H9 (cell line): ENCODE measurements at regions not wholly inside any gene's neighbourhood (a gene's known extent, or its start where the extent isn't known, plus 50 kb on each side); places are given as distances from the start of the nearest gene placed in this dataset.

Experiments used
- DNase-seq: peaks from one replicate; pipeline ENCODE4 v3.0.0-alpha.2; 2017
- H2AFZ ChIP-seq: one replicate; pipeline ENCODE4 v1.6.1; 2013; ENCODE audit warnings: mild to moderate bottlenecking, low read length, control low read depth, moderate library complexity
- H2AK5ac ChIP-seq: 2 replicates; pipeline ENCODE4 v1.6.1; 2013; ENCODE audit warnings: low read length, control low read depth, mixed read lengths; ENCODE audit not compliant: insufficient read length
- H2BK120ac ChIP-seq: one replicate; pipeline ENCODE4 v1.6.1; 2013; ENCODE audit warnings: low read depth, mild to moderate bottlenecking, low read length, control low read depth, inconsistent platforms; ENCODE audit not compliant: poor library complexity, severe bottlenecking
- H2BK12ac ChIP-seq: 2 replicates; pipeline ENCODE4 v1.6.1; 2013; ENCODE audit warnings: low read length, control low read depth, mixed read lengths, low read depth; ENCODE audit not compliant: insufficient read length
- H2BK15ac ChIP-seq: 2 replicates; pipeline ENCODE4 v1.6.1; 2013; ENCODE audit warnings: low read depth, low read length, control low read depth
- H2BK20ac ChIP-seq: one replicate; pipeline ENCODE4 v1.6.1; 2013; ENCODE audit warnings: low read depth, mild to moderate bottlenecking, low read length, control low read depth, inconsistent platforms; ENCODE audit not compliant: poor library complexity, severe bottlenecking
- H2BK5ac ChIP-seq: 2 replicates; pipeline ENCODE4 v1.6.1; 2013; ENCODE audit warnings: low read length, control low read depth, mixed read lengths; ENCODE audit not compliant: insufficient read length
- H3K14ac ChIP-seq: 2 replicates; pipeline ENCODE4 v1.6.1; 2013; ENCODE audit warnings: low read length, control low read depth; ENCODE audit not compliant: insufficient read depth
- H3K18ac ChIP-seq: 2 replicates; pipeline ENCODE4 v1.6.1; 2013; ENCODE audit warnings: low read depth, mild to moderate bottlenecking, mixed read lengths, low read length, control low read depth; ENCODE audit not compliant: insufficient read length
- H3K23ac ChIP-seq: 2 replicates; pipeline ENCODE4 v1.6.1; 2013; ENCODE audit warnings: low read length, control low read depth, mixed read lengths, low read depth; ENCODE audit not compliant: insufficient read length
- H3K23me2 ChIP-seq: 2 replicates; pipeline ENCODE4 v1.6.1; 2013; ENCODE audit warnings: low read depth, mild to moderate bottlenecking, mixed read lengths, low read length, control low read depth; ENCODE audit not compliant: insufficient read length, poor library complexity, severe bottlenecking
- H3K27ac ChIP-seq: 2 replicates; pipeline ENCODE4 v1.5.1; 2013; ENCODE audit warnings: low read length, control low read depth, mixed read lengths, low read depth; ENCODE audit not compliant: insufficient read length
- H3K27me3 ChIP-seq: 2 replicates; pipeline ENCODE4 v1.6.1; 2013; ENCODE audit warnings: low read length, control low read depth, inconsistent platforms; ENCODE audit not compliant: insufficient read depth
- H3K4ac ChIP-seq: 2 replicates; pipeline ENCODE4 v1.6.1; 2013; ENCODE audit warnings: low read depth, mild to moderate bottlenecking, control low read depth, inconsistent platforms, low read length, moderate library complexity
- H3K4me1 ChIP-seq: 2 replicates; pipeline ENCODE4 v1.6.1; 2013; ENCODE audit warnings: low read length, control low read depth, inconsistent platforms; ENCODE audit not compliant: insufficient read depth
- H3K4me2 ChIP-seq: 2 replicates; pipeline ENCODE4 v1.6.1; 2013; ENCODE audit warnings: low read length, control low read depth, mixed read lengths; ENCODE audit not compliant: insufficient read length, insufficient read depth
- H3K56ac ChIP-seq: 2 replicates; pipeline ENCODE4 v1.6.1; 2013; ENCODE audit warnings: low read depth, mild to moderate bottlenecking, mixed read lengths, low read length, control low read depth; ENCODE audit not compliant: insufficient read length
- H3K79me1 ChIP-seq: 2 replicates; pipeline ENCODE4 v1.6.1; 2013; ENCODE audit warnings: low read depth, mild to moderate bottlenecking, moderate library complexity, low read length, control low read depth, inconsistent platforms; ENCODE audit not compliant: insufficient read depth, poor library complexity, severe bottlenecking
- H3K79me2 ChIP-seq: 2 replicates; pipeline ENCODE4 v1.6.1; 2013; ENCODE audit warnings: low read length, control low read depth, inconsistent platforms; ENCODE audit not compliant: insufficient read depth
- H3K9ac ChIP-seq: 2 replicates; pipeline ENCODE4 v1.6.1; 2013; ENCODE audit warnings: low read length, control low read depth, mixed read lengths; ENCODE audit not compliant: insufficient read length; ENCODE audit errors: extremely low read depth
- H3K9me3 ChIP-seq: one replicate; pipeline ENCODE4 v1.6.1; 2013; ENCODE audit warnings: low read depth, low read length, inconsistent platforms; ENCODE audit not compliant: control insufficient read depth
- H3T11ph ChIP-seq: one replicate; pipeline ENCODE4 v1.6.1; 2013; ENCODE audit warnings: mild to moderate bottlenecking, low read length, control low read depth, inconsistent platforms
- H4K20me1 ChIP-seq: one replicate; pipeline ENCODE4 v1.6.1; 2013; ENCODE audit not compliant: control insufficient read depth, insufficient read length, insufficient read depth
- H4K5ac ChIP-seq: 2 replicates; pipeline ENCODE4 v1.6.1; 2013; ENCODE audit warnings: low read depth, mild to moderate bottlenecking, mixed read lengths, low read length, control low read depth; ENCODE audit not compliant: insufficient read length
- H4K8ac ChIP-seq: replicated peaks from 2 replicates; pipeline ENCODE4 v1.6.1; 2013; ENCODE audit warnings: low read length, control low read depth, mixed read lengths, low read depth; ENCODE audit not compliant: insufficient read length
- H4K91ac ChIP-seq: 2 replicates; pipeline ENCODE4 v1.6.1; 2013; ENCODE audit warnings: low read depth, mild to moderate bottlenecking, moderate library complexity, mixed read lengths, low read length, control low read depth; ENCODE audit not compliant: insufficient read length
- H3K27ac Mint-ChIP-seq, 3 experiments: 2 replicates in 2 of 3; 3 replicates in 1 of 3; pipeline ENCODE4 v1.8.0; 2020 to 2021; ENCODE audit warnings: mixed read lengths in 3 of 3, mild to moderate bottlenecking in 1 of 3, moderate library complexity in 1 of 3
- H3K27me3 Mint-ChIP-seq: 2 replicates; pipeline ENCODE4 v1.8.0; 2021; ENCODE audit warnings: low read depth, mild to moderate bottlenecking, moderate library complexity, mixed read lengths
- H3K36me3 Mint-ChIP-seq, 3 experiments: 2 replicates in 2 of 3; 3 replicates in 1 of 3; pipeline ENCODE4 v1.8.0; 2020 to 2021; ENCODE audit warnings: low read depth in 3 of 3, mixed read lengths in 3 of 3; ENCODE audit not compliant: insufficient read depth in 1 of 3
- H3K4me1 Mint-ChIP-seq, 2 experiments: 2 replicates each; pipeline ENCODE4 v1.8.0; 2020; ENCODE audit warnings: mixed read lengths in 2 of 2
- H3K4me3 Mint-ChIP-seq, 2 experiments: 2 replicates in 1 of 2; 3 replicates in 1 of 2; pipeline ENCODE4 v1.8.0; 2020 to 2021; ENCODE audit warnings: mild to moderate bottlenecking in 2 of 2, mixed read lengths in 2 of 2, moderate library complexity in 1 of 2
- H3K9me3 Mint-ChIP-seq, 2 experiments: 2 replicates in 1 of 2; 3 replicates in 1 of 2; pipeline ENCODE4 v1.8.0; 2020; ENCODE audit warnings: mild to moderate bottlenecking in 2 of 2, mixed read lengths in 2 of 2, moderate library complexity in 1 of 2
- WGBS: extraction: QIAGEN DNeasy Blood & Tissue Kit; methylation state at CpG from one replicate; pipeline ENCODE4 v1.1.7; 2013; ENCODE audit warnings: missing lambda C conversion rate, low lambda C conversion rate, mixed read lengths; ENCODE audit not compliant: insufficient read length; ENCODE audit errors: extremely low coverage; 5-methylcytosine and 5-hydroxymethylcytosine counted together
- TF ChIP-seq, protein P1 (sequence below): fragments of 200-600 bp; sonication (generic); conservative IDR thresholded peaks from 3 replicates; pipeline ENCODE4 v1.8.0; 2021; ENCODE audit warnings: antibody characterized with exemption, mild to moderate bottlenecking

DNA sequence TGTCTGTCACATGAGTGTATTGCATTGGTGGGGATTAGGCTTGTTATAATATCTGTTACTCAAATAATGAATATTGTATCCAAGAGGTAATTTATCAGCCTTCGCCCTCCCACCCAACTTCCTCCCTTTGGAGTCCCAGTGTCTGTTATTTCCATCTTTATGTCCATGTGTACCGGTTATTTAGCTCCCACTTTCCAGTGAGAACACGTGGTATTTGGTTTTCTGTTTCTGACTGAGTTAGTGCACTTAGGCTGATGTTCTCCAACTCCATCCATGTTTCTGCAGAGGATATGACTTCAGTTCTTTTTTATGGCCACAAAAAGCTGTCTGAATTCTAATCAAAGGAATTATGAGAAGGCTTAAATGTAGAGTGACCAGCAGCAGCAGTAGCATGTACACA, 104.0 kb upstream of the ARHGAP28 start:
- Histone ChIP-seq H2BK12ac (no peak overlapping the region), H3K23me2 (no peaks in the 10 kb centered on the region), H3K79me2 (no peaks in the 10 kb centered on the region), H4K5ac (no peak overlapping the region), H4K8ac (no peak overlapping the region), H4K20me1 (no peaks in the 10 kb centered on the region), H2BK120ac (no peak overlapping the region), H3K4me1 (no peaks in the 10 kb centered on the region), H3K4me2 (no peak overlapping the region), H3K9ac (no peak overlapping the region), H3K27me3 (no peaks in the 10 kb centered on the region), H3K4ac (no peak overlapping the region), H3K23ac (no peak overlapping the region), H2AK5ac (no peak overlapping the region), H2BK20ac (no peak overlapping the region), H2AFZ (no peak overlapping the region), H3K14ac (no peak overlapping the region), H4K91ac (no peak overlapping the region), H3K27ac (no peak overlapping the region), H2BK15ac (no peak overlapping the region), H3K9me3 (no peaks in the 10 kb centered on the region), H3K56ac (no peak overlapping the region), H3K79me1 (no peaks in the 10 kb centered on the region), H3T11ph (no peak overlapping the region), H3K18ac (no peak overlapping the region), H2BK5ac (no peak overlapping the region)
- TF ChIP-seq, protein P1, sequence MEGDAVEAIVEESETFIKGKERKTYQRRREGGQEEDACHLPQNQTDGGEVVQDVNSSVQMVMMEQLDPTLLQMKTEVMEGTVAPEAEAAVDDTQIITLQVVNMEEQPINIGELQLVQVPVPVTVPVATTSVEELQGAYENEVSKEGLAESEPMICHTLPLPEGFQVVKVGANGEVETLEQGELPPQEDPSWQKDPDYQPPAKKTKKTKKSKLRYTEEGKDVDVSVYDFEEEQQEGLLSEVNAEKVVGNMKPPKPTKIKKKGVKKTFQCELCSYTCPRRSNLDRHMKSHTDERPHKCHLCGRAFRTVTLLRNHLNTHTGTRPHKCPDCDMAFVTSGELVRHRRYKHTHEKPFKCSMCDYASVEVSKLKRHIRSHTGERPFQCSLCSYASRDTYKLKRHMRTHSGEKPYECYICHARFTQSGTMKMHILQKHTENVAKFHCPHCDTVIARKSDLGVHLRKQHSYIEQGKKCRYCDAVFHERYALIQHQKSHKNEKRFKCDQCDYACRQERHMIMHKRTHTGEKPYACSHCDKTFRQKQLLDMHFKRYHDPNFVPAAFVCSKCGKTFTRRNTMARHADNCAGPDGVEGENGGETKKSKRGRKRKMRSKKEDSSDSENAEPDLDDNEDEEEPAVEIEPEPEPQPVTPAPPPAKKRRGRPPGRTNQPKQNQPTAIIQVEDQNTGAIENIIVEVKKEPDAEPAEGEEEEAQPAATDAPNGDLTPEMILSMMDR = no peak
- no peak overlapping the region for H3K4me3 Mint-ChIP-seq
- no peak overlapping the region for H3K27ac Mint-ChIP-seq
- H3K27me3 Mint-ChIP-seq = no peaks in the 10 kb centered on the region
- no peaks in the 10 kb centered on the region for H3K36me3 Mint-ChIP-seq
- peaks cover 10 to 17% of the 10 kb centered on the region in 2 experiments for H3K4me1 Mint-ChIP-seq
- no CpG with 5 or more reads among the region's 3 CpGs for WGBS
- H3K9me3 Mint-ChIP-seq = no peaks in the 10 kb centered on the region
- DNase-seq = no peak
